Fibroblast of the aortic adventitia (primary cell): ENCODE measurements at regions not wholly inside any gene's neighbourhood (a gene's known extent, or its start where the extent isn't known, plus 50 kb on each side); places are given as distances from the start of the nearest gene placed in this dataset.
A peak's percentile ranks its signal among the peaks of the same experiment; 100 is the strongest.

Experiments
- DNase-seq: peaks from one replicate; pipeline ENCODE4 v3.0.0-alpha.2; 2010; ENCODE audit warnings: low read depth
- H3K4me3 ChIP-seq: 2 replicates; pipeline ENCODE4 v1.5.1; 2011; ENCODE audit warnings: low read depth, mild to moderate bottlenecking, control low read depth, low read length, moderate library complexity
- CTCF ChIP-seq: IDR thresholded peaks from 2 replicates; pipeline ENCODE4 v1.5.1; 2011; ENCODE audit warnings: mild to moderate bottlenecking, low read length, control low read depth, inconsistent platforms; ENCODE audit not compliant: insufficient read depth

DNA sequence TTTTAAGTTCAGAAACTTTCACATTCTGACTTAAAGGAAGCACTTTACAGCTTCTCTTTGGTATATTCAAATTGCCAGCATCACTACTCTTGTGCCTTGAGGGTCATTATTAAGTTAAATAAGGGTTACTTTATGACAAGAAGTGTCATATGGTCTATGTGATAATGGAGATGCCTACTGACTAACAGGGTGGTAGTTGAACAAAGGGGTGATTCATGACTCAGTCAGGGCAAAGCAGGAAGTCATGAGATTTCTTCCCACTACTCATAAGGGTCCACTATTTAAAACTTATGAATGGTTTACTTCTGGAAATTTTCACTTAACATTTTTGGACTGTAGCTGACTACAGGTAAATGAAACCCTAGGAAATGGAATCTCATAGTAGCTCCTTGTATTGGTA lies 938.3 kb upstream of the PTPRD start:
- DNase-seq = no peak
- TF ChIP-seq CTCF = no peak
- no peak overlapping the region for H3K4me3 ChIP-seq

- DNase-seq = no peak
- no peak overlapping the region for H3K4me3 ChIP-seq
Measured at GRCh38 chr9:11558043-11558442, 945.2 kb upstream of the PTPRD start.

DNA sequence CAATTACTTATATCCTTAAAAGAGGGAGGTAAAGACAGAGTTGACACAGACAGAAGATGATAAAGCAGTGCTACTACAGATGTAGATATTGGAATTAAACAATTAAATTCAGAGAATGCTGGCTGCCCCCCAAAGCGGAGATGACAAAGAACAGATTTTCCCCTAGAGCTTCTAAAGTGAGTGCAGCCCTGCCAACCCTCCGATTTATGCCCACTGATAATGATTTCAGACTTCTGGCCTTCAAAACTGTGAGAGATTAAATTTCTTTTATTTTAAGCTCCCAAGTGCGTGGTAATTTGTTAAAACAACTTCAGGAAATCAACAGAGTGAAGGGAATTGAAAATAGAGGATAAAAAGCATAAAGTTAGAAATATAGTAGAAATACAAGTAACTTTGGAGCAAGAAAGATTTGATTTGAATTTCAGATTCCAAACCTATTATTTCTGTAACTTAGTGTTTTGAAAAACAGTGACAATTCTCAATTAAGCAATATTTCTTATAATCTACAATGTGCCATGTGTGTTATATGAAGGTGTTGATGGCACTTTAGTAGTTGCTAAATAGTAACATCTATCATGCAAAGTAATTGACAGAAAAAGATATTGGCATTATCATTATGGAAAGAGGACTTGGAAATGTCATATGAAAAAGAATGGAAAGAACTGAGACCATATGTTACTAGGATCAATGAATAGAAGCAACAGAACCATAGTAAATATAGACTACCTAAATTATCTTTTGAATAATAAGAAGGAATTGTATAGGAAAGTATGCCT lies 946.4 kb upstream of the PTPRD start:
- no peak for DNase-seq
- no peak for TF ChIP-seq CTCF
- H3K4me3 ChIP-seq = no peak overlapping the region

More at GRCh38 chr9:11558043-11558442, 945.2 kb upstream of the PTPRD start:
- no peak for TF ChIP-seq CTCF

DNA sequence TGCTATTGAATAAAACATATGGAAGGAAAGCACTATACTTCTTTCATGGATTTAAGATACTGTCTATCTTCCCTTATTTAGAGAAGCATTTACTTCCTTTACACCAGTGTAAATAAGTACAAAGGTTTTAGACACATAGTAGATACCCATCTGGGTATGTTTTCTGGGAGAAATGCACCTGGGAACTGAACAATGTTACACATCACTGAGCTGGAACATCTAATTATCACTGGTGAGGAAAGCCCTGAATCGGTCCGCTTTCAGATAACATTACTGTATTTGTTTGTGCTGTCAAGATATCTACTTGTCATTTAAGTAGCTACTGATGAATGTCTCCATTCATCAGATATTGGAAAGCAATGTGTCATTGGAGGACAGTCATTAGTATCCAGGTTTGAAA lies 964.7 kb upstream of the PTPRD start:
- no peak for TF ChIP-seq CTCF
- H3K4me3 ChIP-seq = no peak overlapping the region
- no peak for DNase-seq

GRCh38 chr9:11595756-11596155 lies 983.0 kb upstream of the PTPRD start:
- no peak overlapping the region for H3K4me3 ChIP-seq
- no peak for TF ChIP-seq CTCF
- DNase-seq = peak; percentile 29

DNA sequence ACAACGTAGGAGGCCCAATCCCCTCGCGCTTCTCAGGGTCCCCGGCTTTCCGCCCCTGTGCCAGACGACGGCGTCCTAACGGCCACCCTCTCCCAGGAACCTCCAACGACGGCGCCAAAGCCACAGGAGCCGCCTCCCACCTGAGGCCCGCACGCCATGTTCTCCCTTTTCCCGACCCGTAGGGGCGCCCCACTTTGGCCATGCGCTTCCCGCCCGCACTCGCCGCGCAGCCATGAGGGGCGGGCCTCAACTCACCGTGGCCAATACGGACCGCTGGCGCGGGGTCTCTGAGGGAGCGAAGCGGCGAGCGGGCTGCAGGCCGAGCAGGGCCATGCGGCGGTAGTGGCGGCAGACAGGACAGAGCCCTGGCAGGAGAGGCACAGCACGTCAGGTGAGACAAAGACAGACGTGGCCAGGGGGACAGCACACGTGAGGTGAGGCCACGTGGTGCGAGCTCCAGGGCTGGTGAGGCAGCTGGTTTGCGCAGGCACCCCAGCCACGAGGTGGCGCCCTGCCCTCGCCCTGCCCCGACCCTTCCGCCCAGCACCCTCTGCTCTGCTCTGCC lies 1005.5 kb upstream of the PTPRD start:
- no peak for TF ChIP-seq CTCF
- no peak for DNase-seq
- no peak overlapping the region for H3K4me3 ChIP-seq
